BLaER1 (cell line): ENCODE measurements at regions not wholly inside any gene's neighbourhood (a gene's known extent, or its start where the extent isn't known, plus 50 kb on each side); places are given as distances from the start of the nearest gene placed in this dataset.
"Not testable (repeated sequence)": the region's sequence is repeated elsewhere in the genome, so short reads cannot be mapped to it uniquely, and the experiment has no call there.

ENCODE experiments used
- H3K27ac ChIP-seq: shearing (Covaris generic); formaldehyde crosslinking; 2 replicates; pipeline ENCODE4 v1.8.1; 2022
- H3K27me3 ChIP-seq: shearing (Covaris generic); formaldehyde crosslinking; 2 replicates; pipeline ENCODE4 v1.8.1; 2022
- H3K36me3 ChIP-seq: shearing (Covaris generic); formaldehyde crosslinking; 2 replicates; pipeline ENCODE4 v1.8.1; 2022
- H3K4me1 ChIP-seq: shearing (Covaris generic); formaldehyde crosslinking; 2 replicates; pipeline ENCODE4 v1.8.1; 2022
- H3K4me2 ChIP-seq: shearing (Covaris generic); formaldehyde crosslinking; 2 replicates; pipeline ENCODE4 v1.8.1; 2022
- H3K4me3 ChIP-seq: shearing (Covaris generic); formaldehyde crosslinking; 2 replicates; pipeline ENCODE4 v1.8.1; 2022
- H3K9ac ChIP-seq: shearing (Covaris generic); formaldehyde crosslinking; 2 replicates; pipeline ENCODE4 v1.8.1; 2022
- H3K9me3 ChIP-seq: shearing (Covaris generic); formaldehyde crosslinking; 2 replicates; pipeline ENCODE4 v1.8.1; 2022
- H4K20me1 ChIP-seq: shearing (Covaris generic); formaldehyde crosslinking; 2 replicates; pipeline ENCODE4 v1.8.1; 2022
- Cebpa-rat ChIP-seq: shearing (Covaris generic); IDR thresholded peaks from 2 replicates; pipeline ENCODE4 v1.8.1; 2022

DNA sequence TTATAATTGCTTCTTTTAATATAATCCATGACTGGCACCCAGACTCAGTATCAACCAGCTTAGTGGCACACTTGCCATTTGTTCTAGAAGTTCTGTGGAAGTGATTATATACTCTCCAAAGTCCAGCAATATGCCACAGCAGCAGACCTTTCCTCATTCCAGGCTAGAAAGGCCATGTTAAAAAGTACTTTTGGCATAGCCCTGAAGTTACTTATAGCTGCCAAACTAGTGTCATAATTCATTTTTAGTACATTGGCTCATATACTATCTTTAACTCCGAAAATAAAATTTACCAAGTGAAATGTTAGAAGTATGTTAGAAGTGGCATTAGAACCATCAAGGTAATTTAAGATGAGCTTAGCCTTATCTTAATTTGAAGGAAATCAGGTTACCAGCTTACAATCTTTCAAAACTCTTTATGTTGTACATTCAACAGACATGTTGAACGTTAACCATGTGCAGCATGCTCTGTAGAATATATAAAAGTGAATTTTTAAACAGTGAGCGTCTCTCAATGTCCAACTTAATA, 714.2 kb upstream of the LCORL start:
- Histone ChIP-seq H4K20me1 (no peaks in the 10 kb centered on the region), H3K4me3 (no peak overlapping the region), H3K9ac (no peak overlapping the region), H3K36me3 (no peaks in the 10 kb centered on the region), H3K9me3 (no peaks in the 10 kb centered on the region), H3K27ac (no peak overlapping the region), H3K27me3 (no peaks in the 10 kb centered on the region), H3K4me1 (no peaks in the 10 kb centered on the region), H3K4me2 (no peak overlapping the region)
- TF ChIP-seq Cebpa-rat: no peak

DNA sequence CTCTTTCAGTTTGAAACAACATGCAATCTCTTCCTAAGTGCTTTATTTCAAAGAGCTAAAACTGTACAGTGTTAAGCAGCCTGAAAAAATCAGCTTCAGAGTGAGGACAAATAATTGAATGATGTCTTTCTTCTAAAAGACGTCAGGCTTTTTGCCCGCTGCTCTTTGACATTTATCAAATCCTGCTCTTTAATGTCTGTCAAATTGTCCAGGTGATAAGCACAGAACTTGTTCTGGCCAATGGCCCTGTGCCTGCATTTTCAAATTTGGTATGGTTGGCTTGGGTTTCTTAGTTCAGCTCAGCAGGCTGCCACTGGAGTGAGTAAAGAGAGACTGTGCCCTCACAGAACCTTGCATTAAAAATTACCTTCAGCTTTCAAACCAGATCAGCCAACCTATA, 712.9 kb upstream of the LCORL start:
- no peak for TF ChIP-seq Cebpa-rat
- no peaks in the 10 kb centered on the region for H3K4me1 ChIP-seq
- no peak overlapping the region for H3K4me2 ChIP-seq
- H3K27ac ChIP-seq: no peak overlapping the region
- no peak overlapping the region for H3K9ac ChIP-seq
- no peaks in the 10 kb centered on the region for H4K20me1 ChIP-seq
- no peak overlapping the region for H3K4me3 ChIP-seq
- no peaks in the 10 kb centered on the region for H3K36me3 ChIP-seq
- 0 out of 2 replicates have a peak, but pooled peaks cover 5% of the 10 kb centered on the region for H3K9me3 ChIP-seq
- H3K27me3 ChIP-seq: no peaks in the 10 kb centered on the region

DNA sequence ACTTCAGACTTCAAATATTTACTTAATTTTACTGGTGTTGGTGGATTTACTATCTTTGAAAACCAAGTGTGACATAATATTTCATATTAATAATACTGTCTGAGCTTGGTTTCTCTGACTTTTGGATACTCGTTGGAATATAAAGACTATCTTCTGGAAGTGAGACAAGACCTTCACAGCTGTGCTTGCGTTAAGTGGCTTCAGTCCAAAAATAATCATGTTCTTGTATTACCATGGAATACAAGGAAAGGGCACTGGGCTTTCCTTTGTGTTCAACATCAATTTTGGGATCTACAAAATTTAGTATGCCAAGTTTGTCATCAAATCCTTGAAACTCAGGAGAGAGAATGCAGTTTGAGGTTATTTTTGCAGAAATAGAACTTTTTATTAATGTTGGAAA, 712.4 kb upstream of the LCORL start:
- no peak for TF ChIP-seq Cebpa-rat
- H3K27me3 ChIP-seq: no peaks in the 10 kb centered on the region
- H3K4me3 ChIP-seq: no peak overlapping the region

DNA sequence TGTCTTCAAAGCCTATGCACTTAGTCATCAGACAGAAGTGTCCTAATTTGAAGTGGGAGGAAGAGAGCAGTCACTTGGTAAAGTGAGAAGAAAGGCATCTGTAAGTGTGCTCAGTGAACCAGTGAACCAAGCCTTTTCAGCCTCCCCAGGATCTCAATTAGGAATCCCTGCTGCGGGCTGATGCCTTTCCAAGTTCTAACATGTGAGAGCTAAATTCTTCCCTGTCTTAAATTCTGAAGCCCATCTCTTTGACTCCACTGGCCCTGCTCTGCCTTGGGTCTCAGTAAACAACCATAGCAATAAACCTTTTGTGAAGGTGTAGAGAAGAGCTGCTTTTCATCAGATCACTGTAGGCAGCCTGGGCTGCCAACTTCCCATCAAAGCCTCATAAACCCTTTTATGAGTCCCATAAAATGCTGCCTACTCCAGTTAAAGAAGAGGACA, 701.2 kb upstream of the LCORL start:
- Histone ChIP-seq H3K4me2 (no peak overlapping the region), H3K9me3 (0 out of 2 replicates have a peak, but pooled peaks cover 3% of the 10 kb centered on the region), H3K36me3 (no peaks in the 10 kb centered on the region), H3K9ac (no peak overlapping the region), H3K27me3 (no peaks in the 10 kb centered on the region), H4K20me1 (no peaks in the 10 kb centered on the region), H3K27ac (no peak overlapping the region), H3K4me1 (no peaks in the 10 kb centered on the region), H3K4me3 (no peak overlapping the region)
- no peak for TF ChIP-seq Cebpa-rat

More for the DNA sequence above, 712.4 kb upstream of the LCORL start:
- Histone ChIP-seq H4K20me1 (no peaks in the 10 kb centered on the region), H3K9me3 (0 out of 2 replicates have a peak, but pooled peaks cover 5% of the 10 kb centered on the region), H3K4me2 (no peak overlapping the region), H3K4me1 (no peaks in the 10 kb centered on the region), H3K27ac (no peak overlapping the region), H3K9ac (no peak overlapping the region), H3K36me3 (no peaks in the 10 kb centered on the region)

DNA sequence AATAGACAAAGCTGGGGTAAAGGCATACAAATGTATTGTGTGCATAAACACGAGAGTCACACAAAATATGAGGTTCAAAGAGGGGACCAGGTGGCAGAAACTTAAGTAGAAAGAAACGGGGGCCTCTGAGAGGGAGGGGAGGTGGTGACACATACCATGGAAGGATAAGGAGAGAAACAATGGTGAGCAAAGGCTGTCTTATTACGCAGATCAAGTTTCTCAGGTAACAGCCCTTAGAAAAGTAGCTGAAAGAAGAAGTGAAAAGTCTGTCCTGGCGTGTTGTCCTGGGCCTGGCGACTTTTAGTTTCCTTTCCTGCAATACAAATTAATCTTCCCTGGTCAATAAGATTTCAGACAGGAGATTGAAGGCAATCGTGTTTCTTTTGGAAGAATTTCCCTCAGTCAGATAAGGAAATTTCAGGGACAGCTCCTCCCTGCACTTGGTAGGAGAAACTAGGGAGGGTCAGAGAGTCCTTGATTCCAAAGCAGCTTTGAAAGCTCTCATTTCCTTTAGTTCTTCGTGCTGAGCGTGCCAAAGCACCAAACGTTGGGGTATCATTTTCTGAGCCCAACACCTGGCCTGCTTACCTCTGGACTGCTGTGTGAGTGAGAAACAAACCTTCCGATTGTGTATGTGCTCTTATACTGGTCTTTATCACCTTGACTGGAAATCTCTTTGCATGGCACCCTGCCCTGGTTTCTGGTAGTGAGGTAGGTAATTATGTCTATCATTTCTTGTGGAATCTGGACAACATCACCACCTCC, 676.7 kb upstream of the LCORL start:
- H4K20me1 ChIP-seq: no peaks in the 10 kb centered on the region
- H3K27me3 ChIP-seq: no peaks in the 10 kb centered on the region
- no peaks in the 10 kb centered on the region for H3K4me1 ChIP-seq
- no peak overlapping the region for H3K4me2 ChIP-seq
- no peaks in the 10 kb centered on the region for H3K36me3 ChIP-seq
- no peaks in the 10 kb centered on the region for H3K9me3 ChIP-seq
- no peak overlapping the region for H3K27ac ChIP-seq
- H3K9ac ChIP-seq: no peak overlapping the region
- no peak overlapping the region for H3K4me3 ChIP-seq
- no peak for TF ChIP-seq Cebpa-rat

DNA sequence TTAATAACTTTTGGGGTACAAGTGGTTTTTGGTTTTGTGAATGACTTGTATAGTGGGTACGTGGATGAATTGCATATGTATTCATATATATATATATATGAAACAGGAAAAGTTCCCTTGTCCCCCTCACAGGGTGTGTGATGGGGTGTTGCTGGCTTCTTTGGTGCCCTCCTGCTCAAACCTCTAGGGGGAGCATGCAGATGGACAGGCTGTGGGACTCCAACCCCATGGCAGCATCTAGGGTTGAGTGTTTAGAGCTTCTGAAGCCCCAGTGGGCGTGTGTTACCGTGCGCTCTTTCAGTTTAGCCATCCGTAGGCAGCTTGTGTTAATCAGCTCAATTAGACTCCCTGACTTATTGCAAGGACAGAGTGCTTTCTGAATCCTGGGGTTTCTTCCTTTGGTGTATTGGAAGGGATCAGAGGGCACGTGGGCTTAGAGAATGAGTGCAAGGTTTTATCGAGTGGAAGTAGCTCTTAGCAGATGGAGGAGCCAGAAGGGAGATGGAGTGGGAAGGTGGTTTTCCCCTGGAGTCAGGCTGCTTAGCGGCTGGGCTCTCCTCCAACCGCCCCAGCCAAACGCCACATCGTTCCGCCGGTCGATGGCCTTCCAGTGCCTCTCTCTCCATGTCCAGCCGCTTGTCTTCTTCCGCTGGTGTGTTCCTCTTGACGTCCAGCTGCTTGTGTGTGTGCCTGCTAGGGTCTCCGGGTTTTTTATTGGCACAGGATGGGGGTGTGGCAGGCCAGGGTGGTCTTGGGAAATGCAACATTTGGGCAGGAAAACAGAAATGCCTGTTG, 674.4 kb upstream of the LCORL start:
- H3K36me3 ChIP-seq: no peaks in the 10 kb centered on the region
- no peak overlapping the region for H3K4me2 ChIP-seq
- H3K27ac ChIP-seq: no peak overlapping the region
- no peaks in the 10 kb centered on the region for H3K4me1 ChIP-seq
- no peak overlapping the region for H3K4me3 ChIP-seq
- no peaks in the 10 kb centered on the region for H3K9me3 ChIP-seq
- no peaks in the 10 kb centered on the region for H3K27me3 ChIP-seq
- no peak overlapping the region for H3K9ac ChIP-seq
- no peak for TF ChIP-seq Cebpa-rat
- H4K20me1 ChIP-seq: no peaks in the 10 kb centered on the region

DNA sequence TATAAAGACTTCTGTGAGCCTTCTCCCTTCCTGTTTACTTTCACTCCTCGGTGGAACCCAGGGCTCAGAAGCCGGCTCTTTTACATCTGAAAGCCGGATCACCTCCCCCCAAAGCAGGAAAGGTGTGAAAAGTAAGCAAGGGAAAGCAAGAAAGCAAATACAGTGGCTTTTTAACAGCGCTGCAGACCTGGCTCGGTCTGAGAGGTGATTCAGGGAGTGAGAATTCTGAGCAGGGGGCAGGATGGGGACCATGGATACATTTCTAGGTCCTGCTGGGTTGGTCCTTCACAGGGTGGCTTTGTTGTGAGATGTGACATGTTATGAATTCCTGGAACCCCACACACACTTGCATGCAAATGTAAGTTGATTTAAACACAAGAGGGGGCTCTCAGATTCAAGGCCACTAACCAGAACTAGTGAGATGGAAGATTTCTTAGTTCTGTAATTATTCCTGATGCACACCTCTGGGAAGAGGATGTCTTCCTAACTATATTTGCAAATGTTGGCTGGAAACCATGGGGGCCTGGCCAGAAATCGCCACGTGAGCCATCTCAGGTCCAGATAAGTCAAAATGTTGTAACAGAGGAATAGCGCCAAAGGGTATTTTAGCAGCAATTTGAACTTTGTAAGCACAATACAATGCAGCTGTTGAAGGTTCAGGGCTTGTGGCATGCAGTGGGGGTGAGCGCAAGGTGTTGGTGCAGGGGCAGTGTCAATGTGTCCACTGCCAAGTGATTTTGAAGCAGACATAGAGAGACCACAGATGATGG, 670.1 kb upstream of the LCORL start:
- H4K20me1 ChIP-seq: no peaks in the 10 kb centered on the region
- TF ChIP-seq Cebpa-rat: no peak
- H3K36me3 ChIP-seq: no peaks in the 10 kb centered on the region
- no peaks in the 10 kb centered on the region for H3K27me3 ChIP-seq
- H3K9ac ChIP-seq: no peak overlapping the region
- no peak overlapping the region for H3K4me2 ChIP-seq
- no peaks in the 10 kb centered on the region for H3K4me1 ChIP-seq
- H3K4me3 ChIP-seq: no peak overlapping the region
- no peak overlapping the region for H3K27ac ChIP-seq
- no peaks in the 10 kb centered on the region for H3K9me3 ChIP-seq

DNA sequence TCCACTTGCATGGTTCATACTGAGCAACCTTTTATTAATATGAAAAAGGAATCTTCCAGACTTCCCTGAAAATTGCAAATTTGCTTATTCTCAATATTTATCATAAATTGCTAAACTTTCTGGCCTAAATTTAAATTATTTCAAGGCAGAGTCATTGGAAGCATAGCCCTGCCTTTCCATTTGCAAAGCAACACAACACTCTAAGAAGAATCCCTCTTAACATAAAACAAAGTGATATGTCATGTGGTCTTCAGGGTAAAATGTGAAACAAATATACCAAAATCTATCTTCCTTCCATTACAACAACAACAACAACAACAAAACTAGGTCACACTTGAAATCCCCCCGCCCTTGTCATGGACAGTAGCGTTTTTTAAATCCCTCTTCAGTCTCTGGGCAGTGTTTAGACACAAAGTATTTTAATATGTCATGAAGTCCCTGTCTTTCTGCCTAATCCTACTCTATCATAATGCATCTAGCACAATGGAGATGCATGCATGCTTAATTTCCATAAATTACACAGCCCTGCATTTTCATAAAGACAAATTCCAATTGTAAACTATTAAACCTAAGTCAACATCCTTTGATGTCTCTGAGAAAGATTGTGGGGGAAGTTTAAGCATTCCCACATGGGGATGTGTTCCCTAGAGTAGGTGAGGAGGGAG, 668.9 kb upstream of the LCORL start:
- Histone ChIP-seq H3K27me3 (no peaks in the 10 kb centered on the region), H4K20me1 (no peaks in the 10 kb centered on the region), H3K9ac (no peak overlapping the region), H3K4me2 (no peak overlapping the region), H3K4me1 (no peaks in the 10 kb centered on the region), H3K4me3 (no peak overlapping the region), H3K36me3 (no peaks in the 10 kb centered on the region), H3K27ac (no peak overlapping the region), H3K9me3 (no peaks in the 10 kb centered on the region)
- TF ChIP-seq Cebpa-rat: no peak

DNA sequence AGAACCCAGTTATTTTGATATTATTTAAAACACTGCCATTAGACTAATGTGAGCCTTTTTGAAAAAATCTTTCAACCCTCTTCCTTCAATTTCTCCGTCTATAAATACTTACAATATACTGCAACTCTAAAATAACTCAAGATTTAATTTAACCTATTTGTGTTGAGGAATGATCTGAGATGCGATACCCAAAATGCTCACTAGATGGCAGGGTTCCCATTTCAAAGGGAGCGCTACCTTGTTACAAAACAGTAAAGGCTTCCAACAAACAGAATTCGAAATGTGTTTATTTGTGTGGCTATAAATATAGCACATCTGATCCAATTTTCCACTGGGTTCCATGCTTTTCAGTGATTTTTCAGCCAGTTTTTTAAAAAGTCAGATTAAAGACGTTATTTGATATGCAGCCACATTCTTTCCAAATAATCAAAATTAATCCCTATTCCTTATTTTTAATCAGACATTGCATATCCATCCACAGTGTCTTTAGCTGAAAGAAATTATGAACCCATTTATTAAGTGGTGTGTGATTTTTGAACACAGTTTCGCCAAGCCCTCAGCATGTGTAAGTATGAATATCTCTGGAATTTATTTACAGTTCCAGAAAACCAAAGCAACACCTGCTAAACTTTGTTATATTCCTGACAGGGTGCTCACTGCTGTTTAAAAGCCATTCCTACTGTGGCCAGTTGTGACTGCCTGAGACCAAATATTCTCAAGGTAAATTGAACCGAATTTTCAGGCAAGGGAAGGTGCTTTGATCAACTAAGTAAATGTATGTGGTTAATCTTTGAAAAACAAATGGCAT, 668.0 kb upstream of the LCORL start:
- Histone ChIP-seq H3K4me2 (no peak overlapping the region), H3K36me3 (no peaks in the 10 kb centered on the region), H3K4me1 (no peaks in the 10 kb centered on the region), H3K9ac (no peak overlapping the region), H4K20me1 (no peaks in the 10 kb centered on the region), H3K4me3 (no peak overlapping the region), H3K27me3 (no peaks in the 10 kb centered on the region), H3K27ac (no peak overlapping the region), H3K9me3 (no peaks in the 10 kb centered on the region)
- no peak for TF ChIP-seq Cebpa-rat

DNA sequence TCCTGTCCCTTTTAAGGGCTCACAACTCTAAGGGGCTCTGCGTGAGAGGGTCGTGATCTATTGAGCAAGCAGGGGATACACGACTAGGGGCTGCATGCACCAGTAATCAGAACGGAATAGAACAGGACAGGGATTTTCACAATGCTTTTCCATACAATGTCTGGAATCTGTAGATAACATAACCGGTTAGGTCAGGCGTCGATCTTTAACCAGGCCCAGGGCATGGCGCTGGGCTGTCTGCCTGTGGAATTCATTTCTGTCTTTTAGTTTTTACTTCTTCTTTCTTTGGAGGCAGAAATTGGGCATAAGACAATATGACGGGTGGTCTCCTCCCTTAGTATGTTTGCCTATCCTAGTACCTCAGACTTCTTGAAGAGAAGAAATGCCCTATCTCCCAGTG, 666.8 kb upstream of the LCORL start:
- H3K27me3 ChIP-seq, H4K20me1 ChIP-seq, H3K27ac ChIP-seq, H3K9ac ChIP-seq, H3K36me3 ChIP-seq, H3K9me3 ChIP-seq, H3K4me3 ChIP-seq, H3K4me2 ChIP-seq, H3K4me1 ChIP-seq: not testable (repeated sequence)
